ENCODE measurements at regions not wholly inside any gene's neighbourhood (a gene's known extent, or its start where the extent isn't known, plus 50 kb on each side); places are given as distances from the start of the nearest gene placed in this dataset.

- peaks cover 3% of the 10 kb centered on the region for H3K36me3 Mint-ChIP-seq (ENCODE audit: low read depth)
- no peaks in the 10 kb centered on the region for H3K27me3 Mint-ChIP-seq (ENCODE audit: insufficient read depth)
- H3K9me3 Mint-ChIP-seq: peaks cover 8% of the 10 kb centered on the region
- DNase-seq (ENCODE audit: low spot score): no peak
- H3K4me1 Mint-ChIP-seq (ENCODE audit: low read depth): peaks cover 24% of the 10 kb centered on the region
- no peak overlapping the region for H3K4me3 Mint-ChIP-seq
- no peak overlapping the region for H3K27ac Mint-ChIP-seq
- intact Hi-C loops (cut with micrococcal nuclease): no loop called here
These were observed 92.7 kb upstream of the SLC38A2 start for GRCh38 chr12:46465307-46465706.

GRCh38 chr12:46464863-46465262 lies 92.3 kb upstream of the SLC38A2 start:
- H3K27me3 Mint-ChIP-seq (ENCODE audit: insufficient read depth): no peaks in the 10 kb centered on the region
- H3K36me3 Mint-ChIP-seq (ENCODE audit: low read depth): no peaks in the 10 kb centered on the region
- no peak overlapping the region for H3K27ac Mint-ChIP-seq
- no peak for DNase-seq (ENCODE audit: low spot score)
- peaks cover 24% of the 10 kb centered on the region for H3K4me1 Mint-ChIP-seq (ENCODE audit: low read depth)
- no peak overlapping the region for H3K4me3 Mint-ChIP-seq
- intact Hi-C loops (cut with micrococcal nuclease): loop anchor here (5.0 kb wide), 1 partner anchor 617 kb away; no protein-coding TSS in a partner anchor
- H3K9me3 Mint-ChIP-seq: peaks cover 8% of the 10 kb centered on the region

DNA sequence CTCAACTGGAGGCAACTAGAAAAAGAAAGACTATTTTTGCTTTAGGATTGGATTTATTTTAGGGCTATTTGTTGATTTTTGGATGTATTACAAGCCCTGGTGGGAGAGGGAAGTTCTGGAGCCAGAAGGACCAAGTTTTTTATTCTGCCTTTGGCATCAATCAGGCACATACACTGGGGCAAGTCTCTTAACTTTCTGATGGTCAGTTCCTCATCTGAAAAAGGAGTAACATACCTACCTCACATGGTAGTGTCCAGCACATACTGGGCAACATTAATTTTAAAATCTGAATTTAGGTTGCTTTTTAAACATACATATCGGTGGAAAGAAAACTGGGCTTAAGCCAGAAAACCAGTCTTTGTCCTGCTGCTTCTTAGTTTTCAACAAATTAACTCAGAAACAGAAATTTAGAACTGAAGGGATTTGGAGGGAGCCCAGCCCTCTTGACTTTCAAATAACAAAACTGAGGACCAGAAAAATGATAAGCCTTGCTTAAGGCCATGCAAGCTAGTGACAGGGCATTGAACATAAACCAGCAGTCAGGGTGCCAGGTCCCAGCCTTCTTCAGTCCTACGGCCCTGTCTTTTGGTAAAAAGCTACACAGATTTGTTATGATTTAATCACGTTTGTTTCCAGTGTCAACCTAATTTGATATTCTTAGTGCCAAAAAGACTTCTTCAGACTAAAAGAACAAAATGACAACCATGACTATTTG lies 90.2 kb upstream of the SLC38A2 start:
- Mint-ChIP-seq H3K27me3 (ENCODE audit: insufficient read depth) (no peaks in the 10 kb centered on the region), H3K4me1 (ENCODE audit: low read depth) (peaks cover 39% of the 10 kb centered on the region), H3K9me3 (peaks cover 8% of the 10 kb centered on the region), H3K4me3 (no peak overlapping the region), H3K27ac (no peak overlapping the region), H3K36me3 (ENCODE audit: low read depth) (no peaks in the 10 kb centered on the region)
- DNase-seq (ENCODE audit: low spot score): no peak
- intact Hi-C loops (cut with micrococcal nuclease): loop anchor here (5.0 kb wide), 1 partner anchor 620 kb away; no protein-coding TSS in a partner anchor

GRCh38 chr12:46461907-46462640 lies 89.5 kb upstream of the SLC38A2 start:
- H3K4me1 Mint-ChIP-seq (ENCODE audit: low read depth): peaks cover 42% of the 10 kb centered on the region
- no peaks in the 10 kb centered on the region for H3K36me3 Mint-ChIP-seq (ENCODE audit: low read depth)
- no peak for DNase-seq (ENCODE audit: low spot score)
- H3K9me3 Mint-ChIP-seq: peaks cover 8% of the 10 kb centered on the region
- no peak overlapping the region for H3K27ac Mint-ChIP-seq
- no peaks in the 10 kb centered on the region for H3K27me3 Mint-ChIP-seq (ENCODE audit: insufficient read depth)
- intact Hi-C loops (cut with micrococcal nuclease): loop anchor here (5.0 kb wide), 1 partner anchor 620 kb away; no protein-coding TSS in a partner anchor
- no peak overlapping the region for H3K4me3 Mint-ChIP-seq

DNA sequence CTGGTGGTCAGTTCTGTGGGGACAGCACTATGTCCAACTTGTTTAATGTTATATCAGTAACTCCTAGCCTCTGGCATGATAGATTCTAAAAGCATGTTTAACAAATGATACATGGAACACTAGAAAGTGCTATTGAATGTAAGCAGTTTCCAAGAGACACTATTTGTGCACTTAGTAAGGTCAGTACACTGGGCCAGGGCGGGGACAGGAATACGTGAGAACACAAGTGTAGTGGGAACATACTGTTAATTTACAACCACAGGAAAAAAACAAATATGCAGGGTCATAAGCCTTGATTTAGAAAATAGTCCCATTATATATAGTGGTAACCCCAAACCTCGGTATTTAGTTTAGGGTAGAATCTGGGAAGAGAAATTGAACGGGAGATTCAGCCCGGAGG lies 88.9 kb upstream of the SLC38A2 start:
- Mint-ChIP-seq H3K4me3 (no peak overlapping the region), H3K27ac (peak overlapping the region; percentile 29)
- intact Hi-C loops (cut with micrococcal nuclease): loop anchor here (5.0 kb wide), 1 partner anchor 621 kb away; no protein-coding TSS in a partner anchor

DNA sequence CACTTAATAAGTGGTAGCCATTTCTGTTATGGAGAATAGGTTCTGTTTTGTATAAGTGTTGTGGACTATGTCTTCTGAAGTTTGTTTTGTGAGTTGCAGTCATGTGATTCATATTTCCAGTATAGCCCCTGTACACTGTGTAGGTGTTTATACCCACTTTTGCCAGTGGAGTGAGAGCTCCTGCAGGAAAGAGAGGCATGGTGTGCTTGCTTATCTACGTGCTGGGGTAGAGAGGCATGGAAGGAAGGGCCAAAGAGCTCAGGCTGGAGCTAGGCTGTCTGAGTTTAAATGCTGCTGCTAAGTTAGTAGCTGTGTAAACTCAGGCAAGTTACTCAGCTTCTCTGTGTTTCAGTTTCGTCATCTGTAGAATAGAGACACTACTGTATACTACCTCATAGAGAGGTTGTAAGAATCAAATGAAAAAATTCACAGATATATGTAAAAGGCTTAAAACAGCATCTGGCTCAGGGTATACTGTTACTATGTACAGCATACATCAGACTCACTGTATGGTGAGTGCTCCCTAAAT lies 88.2 kb upstream of the SLC38A2 start:
- H3K4me1 Mint-ChIP-seq (ENCODE audit: low read depth): peaks cover 54% of the 10 kb centered on the region

More for the DNA sequence above, 88.9 kb upstream of the SLC38A2 start:
- H3K4me1 Mint-ChIP-seq (ENCODE audit: low read depth): peaks cover 47% of the 10 kb centered on the region
- H3K36me3 Mint-ChIP-seq (ENCODE audit: low read depth): no peaks in the 10 kb centered on the region
- no peaks in the 10 kb centered on the region for H3K27me3 Mint-ChIP-seq (ENCODE audit: insufficient read depth)
- DNase-seq (ENCODE audit: low spot score): no peak
- H3K9me3 Mint-ChIP-seq: peaks cover 8% of the 10 kb centered on the region

GRCh38 chr12:46459861-46460545 lies 87.4 kb upstream of the SLC38A2 start:
- no peaks in the 10 kb centered on the region for H3K27me3 Mint-ChIP-seq (ENCODE audit: insufficient read depth)
- intact Hi-C loops (cut with micrococcal nuclease): loop anchor here (1.0 to 10.0 kb wide), 10 partner anchors 10 to 622 kb away; no protein-coding TSS in a partner anchor

More for the DNA sequence above, 88.2 kb upstream of the SLC38A2 start:
- no peak for DNase-seq (ENCODE audit: low spot score)
- intact Hi-C loops (cut with micrococcal nuclease): loop anchor here (5.0 kb wide), 1 partner anchor 622 kb away; no protein-coding TSS in a partner anchor
- Mint-ChIP-seq H3K4me3 (peak overlapping the region; percentile 88), H3K27ac (peak overlapping the region; percentile 99), H3K9me3 (peaks cover 8% of the 10 kb centered on the region), H3K27me3 (ENCODE audit: insufficient read depth) (no peaks in the 10 kb centered on the region), H3K36me3 (ENCODE audit: low read depth) (no peaks in the 10 kb centered on the region)

GRCh38 chr12:46459111-46459510 lies 86.5 kb upstream of the SLC38A2 start:
- Mint-ChIP-seq H3K36me3 (ENCODE audit: low read depth) (peaks cover 2% of the 10 kb centered on the region), H3K27ac (peak overlapping the region; percentile 99), H3K4me3 (peak overlapping the region; percentile 66), H3K27me3 (ENCODE audit: insufficient read depth) (no peaks in the 10 kb centered on the region), H3K4me1 (ENCODE audit: low read depth) (peaks cover 67% of the 10 kb centered on the region), H3K9me3 (no peaks in the 10 kb centered on the region)
- intact Hi-C loops (cut with micrococcal nuclease): loop anchor here (1.0 to 10.0 kb wide), 9 partner anchors 11 to 474 kb away; no protein-coding TSS in a partner anchor
- DNase-seq (ENCODE audit: low spot score): peak; percentile 30

More at GRCh38 chr12:46459861-46460545, 87.4 kb upstream of the SLC38A2 start:
- peak overlapping the region; percentile 88 for H3K4me3 Mint-ChIP-seq
- peak overlapping the region; percentile 99 for H3K27ac Mint-ChIP-seq
- peaks cover 61% of the 10 kb centered on the region for H3K4me1 Mint-ChIP-seq (ENCODE audit: low read depth)
- DNase-seq (ENCODE audit: low spot score): no peak
- peaks cover 2% of the 10 kb centered on the region for H3K36me3 Mint-ChIP-seq (ENCODE audit: low read depth)
- H3K9me3 Mint-ChIP-seq: peaks cover 8% of the 10 kb centered on the region

- peak overlapping the region; percentile 66 for H3K4me3 Mint-ChIP-seq
- H3K27me3 Mint-ChIP-seq (ENCODE audit: insufficient read depth): no peaks in the 10 kb centered on the region
- intact Hi-C loops (cut with micrococcal nuclease): loop anchor here (1.0 to 10.0 kb wide), 11 partner anchors 12 to 474 kb away; no protein-coding TSS in a partner anchor
- H3K4me1 Mint-ChIP-seq (ENCODE audit: low read depth): peaks cover 67% of the 10 kb centered on the region
- H3K36me3 Mint-ChIP-seq (ENCODE audit: low read depth): peaks cover 2% of the 10 kb centered on the region
- H3K27ac Mint-ChIP-seq: peak overlapping the region; percentile 99
- no peaks in the 10 kb centered on the region for H3K9me3 Mint-ChIP-seq
- no peak for DNase-seq (ENCODE audit: low spot score)
These were observed 86.0 kb upstream of the SLC38A2 start for GRCh38 chr12:46458500-46459102.

DNA sequence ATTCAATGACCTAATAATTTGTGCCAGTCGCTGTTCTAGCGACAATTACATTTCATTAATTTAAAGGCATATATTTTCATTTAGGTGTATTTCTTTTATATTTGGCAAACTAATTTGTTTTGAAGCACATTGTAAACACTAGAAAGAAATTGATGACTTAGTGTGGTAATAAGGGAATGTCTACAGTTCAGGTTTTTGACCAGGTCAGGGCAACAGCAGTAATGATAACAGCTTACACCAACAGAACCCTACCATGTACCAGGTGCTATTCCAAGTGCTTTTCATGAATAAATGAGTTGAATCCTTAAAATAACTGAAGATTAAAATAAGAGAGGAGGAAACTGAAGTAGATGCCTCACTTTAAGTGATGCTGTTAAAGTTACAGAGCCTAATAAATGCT lies 85.4 kb upstream of the SLC38A2 start:
- no peak for DNase-seq (ENCODE audit: low spot score)
- Mint-ChIP-seq H3K27me3 (ENCODE audit: insufficient read depth) (no peaks in the 10 kb centered on the region), H3K9me3 (no peaks in the 10 kb centered on the region), H3K27ac (no peak overlapping the region), H3K4me3 (no peak overlapping the region), H3K36me3 (ENCODE audit: low read depth) (peaks cover 2% of the 10 kb centered on the region), H3K4me1 (ENCODE audit: low read depth) (peaks cover 67% of the 10 kb centered on the region)
- intact Hi-C loops (cut with micrococcal nuclease): loop anchor here (1.0 to 10.0 kb wide), 6 partner anchors 87 to 473 kb away; no protein-coding TSS in a partner anchor

GRCh38 chr12:46456356-46457334 lies 84.1 kb upstream of the SLC38A2 start:
- peak overlapping the region; percentile 41 for H3K4me3 Mint-ChIP-seq
- H3K36me3 Mint-ChIP-seq (ENCODE audit: low read depth): peaks cover 5% of the 10 kb centered on the region
- H3K27me3 Mint-ChIP-seq (ENCODE audit: insufficient read depth): no peaks in the 10 kb centered on the region
- intact Hi-C loops (cut with micrococcal nuclease): loop anchor here (5.0 to 10.0 kb wide), 2 partner anchors 249 to 472 kb away; no protein-coding TSS in a partner anchor
- peak overlapping the region; percentile 79 for H3K27ac Mint-ChIP-seq
- no peak for DNase-seq (ENCODE audit: low spot score)
- peaks cover 74% of the 10 kb centered on the region for H3K4me1 Mint-ChIP-seq (ENCODE audit: low read depth)
- no peaks in the 10 kb centered on the region for H3K9me3 Mint-ChIP-seq
